Loucy (cell line): ENCODE measurements at regions not wholly inside any gene's neighbourhood (a gene's known extent, or its start where the extent isn't known, plus 50 kb on each side); places are given as distances from the start of the nearest gene placed in this dataset.

Experiments used
- H2AFZ ChIP-seq: fragments of 200-600 bp; sonication (generic); 2 replicates; pipeline ENCODE4 v1.6.0; 2016; ENCODE audit warnings: antibody characterized with exemption, mild to moderate bottlenecking, low read length, moderate library complexity
- H3F3A ChIP-seq: fragments of 200-600 bp; 2 replicates; pipeline ENCODE4 v1.6.0; 2016; ENCODE audit warnings: antibody characterized with exemption, low read depth, mild to moderate bottlenecking
- H3K27me3 ChIP-seq: fragments of 200-600 bp; sonication (generic); 2 replicates; pipeline ENCODE4 v1.6.1; 2014; ENCODE audit warnings: low read length, mild to moderate bottlenecking; ENCODE audit not compliant: insufficient read depth, poor library complexity, severe bottlenecking
- H3K36me3 ChIP-seq: fragments of 200-600 bp; sonication (generic); 2 replicates; pipeline ENCODE4 v1.6.1; 2016; ENCODE audit warnings: low read length; ENCODE audit not compliant: insufficient read depth
- H3K4me1 ChIP-seq: fragments of 200-600 bp; sonication (generic); 2 replicates; pipeline ENCODE4 v1.5.1; 2014; ENCODE audit warnings: low read length, mild to moderate bottlenecking; ENCODE audit not compliant: insufficient read depth, poor library complexity, severe bottlenecking
- H3K4me2 ChIP-seq: fragments of 200-600 bp; sonication (generic); 2 replicates; pipeline ENCODE4 v1.6.0; 2014; ENCODE audit warnings: antibody characterized with exemption, low read length, low read depth, mild to moderate bottlenecking; ENCODE audit not compliant: poor library complexity, severe bottlenecking
- H3K4me3 ChIP-seq: fragments of 200-600 bp; sonication (generic); 2 replicates; pipeline ENCODE4 v1.5.1; 2014; ENCODE audit warnings: low read length, mild to moderate bottlenecking, mixed read lengths; ENCODE audit not compliant: poor library complexity, severe bottlenecking
- H3K79me2 ChIP-seq: fragments of 200-600 bp; sonication (generic); 2 replicates; pipeline ENCODE4 v1.6.1; 2014; ENCODE audit warnings: low read length; ENCODE audit not compliant: insufficient read depth
- H3K9ac ChIP-seq: fragments of 200-600 bp; sonication (generic); 2 replicates; pipeline ENCODE4 v1.6.0; 2014; ENCODE audit warnings: mild to moderate bottlenecking, low read depth, low read length, moderate library complexity; ENCODE audit not compliant: poor library complexity, severe bottlenecking
- H3K9me2 ChIP-seq: fragments of 200-600 bp; sonication (generic); replicated peaks from 2 replicates; pipeline ENCODE4 v1.6.1; 2016; ENCODE audit warnings: low read depth, low read length, mixed read lengths
- H3K9me3 ChIP-seq: fragments of 200-600 bp; sonication (generic); 2 replicates; pipeline ENCODE4 v1.6.1; 2014; ENCODE audit warnings: mild to moderate bottlenecking, antibody characterized with exemption, low read length, low read depth; ENCODE audit not compliant: insufficient read depth
- H4K20me1 ChIP-seq: fragments of 200-600 bp; sonication (generic); 2 replicates; pipeline ENCODE4 v1.6.0; 2014; ENCODE audit warnings: antibody characterized with exemption, low read length, mild to moderate bottlenecking; ENCODE audit not compliant: insufficient read depth, poor library complexity, severe bottlenecking
- EZH2phosphoT487 ChIP-seq: fragments of 200-600 bp; IDR thresholded peaks from 2 replicates; pipeline ENCODE4 v1.6.1; 2018; ENCODE audit warnings: antibody characterized with exemption, mild to moderate bottlenecking, moderate library complexity, borderline replicate concordance
- TF ChIP-seq, protein P1 (sequence below): fragments of 200-600 bp; sonication (generic); conservative IDR thresholded peaks from 2 replicates; pipeline ENCODE4 v1.5.1; 2014; ENCODE audit warnings: mild to moderate bottlenecking, antibody characterized with exemption, low read length

DNA sequence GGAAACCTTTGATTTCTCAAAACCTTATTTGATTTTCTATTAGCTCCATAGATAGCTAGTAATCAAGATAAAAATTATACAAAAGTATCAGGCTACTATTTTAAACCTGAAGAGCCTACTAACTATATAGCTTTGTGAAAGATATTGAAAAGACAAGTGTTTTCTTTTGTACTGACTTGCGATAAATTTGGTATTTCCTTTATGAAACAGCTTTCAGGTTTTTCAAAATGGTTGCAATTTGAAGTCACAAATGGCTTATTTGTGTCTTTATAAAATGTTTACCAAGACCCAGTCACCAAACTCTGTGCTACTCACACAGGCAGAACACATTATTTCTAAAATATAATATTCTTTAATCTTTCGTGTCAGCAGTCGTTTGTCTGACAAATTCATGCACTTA lies 167.5 kb upstream of the ALCAM start:
- Histone ChIP-seq H3K4me3 (no peak overlapping the region), H3K27me3 (no peaks in the 10 kb centered on the region), H3K4me2 (no peak overlapping the region), H2AFZ (no peak overlapping the region), H3K36me3 (no peaks in the 10 kb centered on the region), H3K79me2 (no peaks in the 10 kb centered on the region), H3K9ac (no peak overlapping the region), H4K20me1 (no peaks in the 10 kb centered on the region), H3K4me1 (no peaks in the 10 kb centered on the region), H3K9me3 (no peaks in the 10 kb centered on the region), H3F3A (no peaks in the 10 kb centered on the region), H3K9me2 (no peaks in the 10 kb centered on the region)
- TF ChIP-seq, protein P1, sequence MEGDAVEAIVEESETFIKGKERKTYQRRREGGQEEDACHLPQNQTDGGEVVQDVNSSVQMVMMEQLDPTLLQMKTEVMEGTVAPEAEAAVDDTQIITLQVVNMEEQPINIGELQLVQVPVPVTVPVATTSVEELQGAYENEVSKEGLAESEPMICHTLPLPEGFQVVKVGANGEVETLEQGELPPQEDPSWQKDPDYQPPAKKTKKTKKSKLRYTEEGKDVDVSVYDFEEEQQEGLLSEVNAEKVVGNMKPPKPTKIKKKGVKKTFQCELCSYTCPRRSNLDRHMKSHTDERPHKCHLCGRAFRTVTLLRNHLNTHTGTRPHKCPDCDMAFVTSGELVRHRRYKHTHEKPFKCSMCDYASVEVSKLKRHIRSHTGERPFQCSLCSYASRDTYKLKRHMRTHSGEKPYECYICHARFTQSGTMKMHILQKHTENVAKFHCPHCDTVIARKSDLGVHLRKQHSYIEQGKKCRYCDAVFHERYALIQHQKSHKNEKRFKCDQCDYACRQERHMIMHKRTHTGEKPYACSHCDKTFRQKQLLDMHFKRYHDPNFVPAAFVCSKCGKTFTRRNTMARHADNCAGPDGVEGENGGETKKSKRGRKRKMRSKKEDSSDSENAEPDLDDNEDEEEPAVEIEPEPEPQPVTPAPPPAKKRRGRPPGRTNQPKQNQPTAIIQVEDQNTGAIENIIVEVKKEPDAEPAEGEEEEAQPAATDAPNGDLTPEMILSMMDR: no peak
- no peak for TF ChIP-seq EZH2phosphoT487

DNA sequence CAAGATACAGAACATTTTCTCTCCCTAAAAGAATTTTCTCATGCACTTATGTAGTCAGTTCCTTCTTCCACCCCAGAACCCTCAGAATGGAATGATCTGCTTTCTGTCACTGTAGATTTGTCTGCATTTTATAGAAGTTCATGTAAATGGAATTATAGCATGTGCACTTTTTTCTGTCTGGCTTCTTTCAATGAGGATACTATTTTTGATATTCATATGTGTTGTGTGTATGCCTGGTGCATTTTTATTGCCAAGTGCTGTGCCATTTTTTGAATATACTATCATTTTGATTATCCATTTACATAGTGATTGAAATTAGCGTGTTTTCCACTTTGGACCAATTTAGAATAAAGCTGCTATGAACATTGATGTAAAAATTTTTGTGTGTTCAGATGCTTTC lies 156.6 kb upstream of the ALCAM start:
- H2AFZ ChIP-seq: no peak overlapping the region
- H3K4me3 ChIP-seq: no peak overlapping the region
- no peak overlapping the region for H3K4me2 ChIP-seq
- H3K79me2 ChIP-seq: no peaks in the 10 kb centered on the region
- H3F3A ChIP-seq: no peaks in the 10 kb centered on the region
- H4K20me1 ChIP-seq: no peaks in the 10 kb centered on the region
- no peaks in the 10 kb centered on the region for H3K9me3 ChIP-seq
- H3K4me1 ChIP-seq: no peaks in the 10 kb centered on the region
- H3K27me3 ChIP-seq: no peaks in the 10 kb centered on the region
- TF ChIP-seq, protein P1: no peak
- no peak for TF ChIP-seq EZH2phosphoT487
- H3K36me3 ChIP-seq: no peaks in the 10 kb centered on the region
- no peaks in the 10 kb centered on the region for H3K9me2 ChIP-seq
- no peak overlapping the region for H3K9ac ChIP-seq

DNA sequence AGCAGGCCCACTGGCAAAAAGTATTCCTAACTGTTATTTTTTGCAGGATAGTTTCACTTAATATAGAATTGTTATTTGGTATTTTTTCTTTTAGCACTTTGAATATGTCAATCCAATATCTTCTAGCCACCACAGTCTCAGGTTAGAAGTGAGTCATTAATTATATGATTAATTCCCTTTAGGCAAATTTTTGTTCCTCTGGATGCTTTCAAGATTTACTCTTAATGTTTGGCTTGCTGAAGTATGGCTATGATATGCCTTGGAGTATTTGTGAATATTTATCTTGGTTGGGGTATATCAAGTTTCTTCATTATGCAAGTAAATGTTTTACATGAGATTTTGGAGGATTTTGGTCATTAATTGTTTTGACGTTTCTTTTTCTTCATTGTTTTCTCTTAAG lies 152.1 kb upstream of the ALCAM start:
- TF ChIP-seq, protein P1: no peak
- TF ChIP-seq EZH2phosphoT487: no peak
- Histone ChIP-seq H3K9me2 (no peaks in the 10 kb centered on the region), H4K20me1 (no peaks in the 10 kb centered on the region), H3K9me3 (no peaks in the 10 kb centered on the region), H3F3A (no peaks in the 10 kb centered on the region), H3K36me3 (no peaks in the 10 kb centered on the region), H3K4me1 (no peaks in the 10 kb centered on the region), H3K4me2 (no peak overlapping the region), H2AFZ (no peak overlapping the region), H3K27me3 (no peaks in the 10 kb centered on the region), H3K4me3 (no peak overlapping the region), H3K79me2 (no peaks in the 10 kb centered on the region), H3K9ac (no peak overlapping the region)
